OCI-LY3 (cell line): ENCODE measurements at regions not wholly inside any gene's neighbourhood (a gene's known extent, or its start where the extent isn't known, plus 50 kb on each side); places are given as distances from the start of the nearest gene placed in this dataset.

Experiments
- EZH2phosphoT487 ChIP-seq: fragments of 200-600 bp; shearing (Covaris generic); IDR thresholded peaks from 2 replicates; pipeline ENCODE4 v1.6.1; 2018; ENCODE audit warnings: antibody characterized with exemption, mixed run types, low read depth
- TF ChIP-seq, protein P1 (sequence below): fragments of 200-600, 300-600 bp; sonication (generic); IDR thresholded peaks from 2 replicates; pipeline ENCODE4 v1.5.1; 2014; ENCODE audit warnings: antibody characterized with exemption, low read length, low read depth

DNA sequence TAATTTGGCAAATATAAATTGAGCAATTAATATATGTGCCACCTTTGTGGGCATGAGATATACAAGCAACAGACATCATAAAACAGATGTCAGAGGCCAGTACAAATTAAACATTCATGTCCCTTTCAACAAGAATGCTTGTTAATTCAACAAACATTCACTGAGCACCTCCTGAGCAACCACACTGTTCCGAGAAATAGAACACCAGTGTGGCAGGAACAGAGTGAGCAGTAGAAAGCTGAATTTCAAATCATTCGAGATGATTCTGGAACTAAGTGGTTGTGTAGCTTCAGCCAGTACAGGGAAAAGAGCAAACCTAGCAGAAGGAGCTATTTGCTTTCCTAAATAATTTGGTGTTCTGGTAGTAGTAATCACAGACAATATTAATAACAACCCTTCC is 227.7 kb downstream of the CBLN4 start:
- TF ChIP-seq, protein P1, sequence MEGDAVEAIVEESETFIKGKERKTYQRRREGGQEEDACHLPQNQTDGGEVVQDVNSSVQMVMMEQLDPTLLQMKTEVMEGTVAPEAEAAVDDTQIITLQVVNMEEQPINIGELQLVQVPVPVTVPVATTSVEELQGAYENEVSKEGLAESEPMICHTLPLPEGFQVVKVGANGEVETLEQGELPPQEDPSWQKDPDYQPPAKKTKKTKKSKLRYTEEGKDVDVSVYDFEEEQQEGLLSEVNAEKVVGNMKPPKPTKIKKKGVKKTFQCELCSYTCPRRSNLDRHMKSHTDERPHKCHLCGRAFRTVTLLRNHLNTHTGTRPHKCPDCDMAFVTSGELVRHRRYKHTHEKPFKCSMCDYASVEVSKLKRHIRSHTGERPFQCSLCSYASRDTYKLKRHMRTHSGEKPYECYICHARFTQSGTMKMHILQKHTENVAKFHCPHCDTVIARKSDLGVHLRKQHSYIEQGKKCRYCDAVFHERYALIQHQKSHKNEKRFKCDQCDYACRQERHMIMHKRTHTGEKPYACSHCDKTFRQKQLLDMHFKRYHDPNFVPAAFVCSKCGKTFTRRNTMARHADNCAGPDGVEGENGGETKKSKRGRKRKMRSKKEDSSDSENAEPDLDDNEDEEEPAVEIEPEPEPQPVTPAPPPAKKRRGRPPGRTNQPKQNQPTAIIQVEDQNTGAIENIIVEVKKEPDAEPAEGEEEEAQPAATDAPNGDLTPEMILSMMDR: no peak
- TF ChIP-seq EZH2phosphoT487: no peak
